ENCODE measurements at regions not wholly inside any gene's neighbourhood (a gene's known extent, or its start where the extent isn't known, plus 50 kb on each side); places are given as distances from the start of the nearest gene placed in this dataset.

DNA sequence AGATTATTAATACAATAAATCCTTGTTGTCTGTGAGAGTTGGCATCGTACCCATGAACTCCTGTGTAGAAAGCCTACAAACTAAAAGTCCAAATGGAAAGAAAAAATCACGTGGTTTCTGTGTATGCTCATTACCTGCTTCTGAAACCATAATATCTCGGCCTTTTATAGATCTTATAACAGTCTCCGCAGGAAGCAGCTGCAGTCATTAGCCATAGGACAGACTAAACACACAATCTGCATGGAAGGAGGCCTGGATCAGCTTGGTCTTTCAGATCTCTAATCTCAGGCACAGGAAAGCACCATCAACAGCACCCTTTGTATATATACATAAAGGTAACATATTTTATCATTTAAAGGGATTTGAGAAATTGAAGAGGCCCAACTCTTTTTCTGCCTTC, 508.9 kb upstream of the TCF4 start:
- no peak overlapping the region for H3K4me3 ChIP-seq (ENCODE audit: low read depth, low read length)

DNA sequence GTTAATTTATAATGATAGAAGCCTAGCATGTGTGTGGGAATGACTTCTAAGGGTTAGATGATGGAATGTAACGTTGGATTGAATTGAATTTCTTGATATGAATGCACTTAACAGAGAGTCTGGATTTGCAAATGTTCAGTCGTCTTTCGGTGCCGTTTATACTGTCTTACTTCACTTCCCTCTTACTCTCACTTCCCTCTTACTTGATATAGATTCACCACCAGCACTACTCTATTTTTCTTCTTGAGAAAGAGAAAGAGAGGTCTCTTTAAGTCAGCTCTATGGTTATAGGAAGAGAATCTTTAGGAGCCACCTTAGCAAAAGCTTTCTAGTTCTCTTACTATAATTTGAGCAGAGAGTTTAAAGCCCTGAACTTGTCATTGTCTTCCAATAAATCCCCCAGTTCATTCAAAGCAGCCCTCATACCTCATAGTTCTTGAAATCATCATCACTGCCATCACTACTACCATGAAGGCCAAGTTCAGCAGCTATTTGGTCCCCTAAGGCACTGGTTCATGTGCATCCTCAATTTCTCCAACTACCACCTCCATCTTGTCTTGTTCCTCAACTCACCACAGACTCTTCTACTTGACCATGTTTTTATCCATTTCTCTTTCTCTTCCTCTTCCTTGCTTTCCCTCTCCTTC, 501.7 kb upstream of the TCF4 start:
- no peak overlapping the region for H3K4me3 ChIP-seq (ENCODE audit: low read depth, low read length)

DNA sequence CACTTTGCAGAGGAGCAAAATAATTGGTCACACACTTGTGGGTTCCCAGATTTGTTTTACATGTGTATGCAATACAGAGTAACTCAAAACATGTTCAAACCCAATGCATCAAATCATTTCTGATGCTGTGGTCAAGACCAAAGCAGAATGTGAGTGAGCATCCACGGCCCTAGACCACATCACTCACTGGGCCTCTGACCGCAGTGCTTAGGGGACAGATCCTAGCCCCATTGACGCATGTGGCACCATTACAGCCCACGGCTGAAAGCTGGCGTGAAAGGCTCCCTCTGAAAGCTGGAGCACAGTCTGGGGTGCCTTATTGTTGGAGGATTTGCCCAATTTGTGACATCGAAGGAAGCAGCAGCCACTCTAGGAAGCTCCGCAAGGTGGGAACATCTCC, 498.8 kb upstream of the TCF4 start:
- H3K4me3 ChIP-seq (ENCODE audit: low read depth, low read length) = no peak overlapping the region

- H3K4me3 ChIP-seq (ENCODE audit: low read depth, low read length) = no peak overlapping the region
Measured at GRCh38 chr18:56086176-56086575, 498.2 kb upstream of the TCF4 start.

- no peak overlapping the region for H3K4me3 ChIP-seq (ENCODE audit: low read depth, low read length)
Measured at GRCh38 chr18:56085551-56085950, 497.6 kb upstream of the TCF4 start.

DNA sequence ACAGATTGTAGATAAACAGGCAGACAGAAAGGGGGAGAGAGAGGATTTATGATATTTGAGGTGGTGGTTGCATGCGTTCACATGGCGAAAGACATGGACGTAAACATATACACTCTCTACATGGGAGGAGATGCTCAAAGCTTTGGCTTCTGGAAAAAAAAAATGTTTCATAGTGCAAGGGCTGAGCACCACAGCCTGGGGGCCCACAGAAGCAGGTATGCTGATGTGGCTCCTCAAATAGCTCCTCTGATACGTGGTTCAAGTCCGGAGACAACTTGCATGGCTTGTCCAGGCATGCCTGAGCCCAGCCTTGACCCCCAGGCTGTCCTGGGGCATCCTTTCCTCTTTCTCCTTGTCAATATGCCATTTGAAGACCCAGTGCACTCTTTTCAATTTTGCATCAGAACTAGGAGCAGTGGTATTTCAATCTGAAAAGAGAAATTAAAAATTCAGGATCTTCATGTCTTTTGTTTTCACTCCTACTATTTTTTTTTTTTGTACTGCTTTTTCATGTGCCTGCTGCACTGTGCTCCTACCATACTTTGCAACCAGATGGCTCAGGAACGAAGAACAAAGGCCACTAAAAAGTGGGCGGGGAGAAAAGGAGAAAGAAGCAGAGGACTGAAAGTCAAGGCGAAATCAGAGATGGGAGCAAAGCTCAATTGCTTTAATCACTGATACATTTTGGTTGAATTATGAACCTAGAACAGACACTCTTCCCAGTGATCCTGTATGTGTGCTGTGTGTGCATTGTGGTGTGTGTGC, 495.7 kb upstream of the TCF4 start:
- H3K4me3 ChIP-seq (ENCODE audit: low read depth, low read length) = no peak overlapping the region

GRCh38 chr18:56083097-56083521, 495.1 kb upstream of the TCF4 start:
- no peak overlapping the region for H3K4me3 ChIP-seq (ENCODE audit: low read depth, low read length)

- H3K4me3 ChIP-seq (ENCODE audit: low read depth, low read length) = no peak overlapping the region
Measured at GRCh38 chr18:56076723-56077122, 488.7 kb upstream of the TCF4 start.

- H3K4me3 ChIP-seq (ENCODE audit: low read depth, low read length) = no peak overlapping the region
Measured at GRCh38 chr18:56068701-56069100, 480.7 kb upstream of the TCF4 start.

- H3K4me3 ChIP-seq (ENCODE audit: low read depth, low read length) = no peak overlapping the region
Measured at GRCh38 chr18:56067969-56068671, 480.1 kb upstream of the TCF4 start.

GRCh38 chr18:56067214-56067894, 479.4 kb upstream of the TCF4 start:
- no peak overlapping the region for H3K4me3 ChIP-seq (ENCODE audit: low read depth, low read length)

DNA sequence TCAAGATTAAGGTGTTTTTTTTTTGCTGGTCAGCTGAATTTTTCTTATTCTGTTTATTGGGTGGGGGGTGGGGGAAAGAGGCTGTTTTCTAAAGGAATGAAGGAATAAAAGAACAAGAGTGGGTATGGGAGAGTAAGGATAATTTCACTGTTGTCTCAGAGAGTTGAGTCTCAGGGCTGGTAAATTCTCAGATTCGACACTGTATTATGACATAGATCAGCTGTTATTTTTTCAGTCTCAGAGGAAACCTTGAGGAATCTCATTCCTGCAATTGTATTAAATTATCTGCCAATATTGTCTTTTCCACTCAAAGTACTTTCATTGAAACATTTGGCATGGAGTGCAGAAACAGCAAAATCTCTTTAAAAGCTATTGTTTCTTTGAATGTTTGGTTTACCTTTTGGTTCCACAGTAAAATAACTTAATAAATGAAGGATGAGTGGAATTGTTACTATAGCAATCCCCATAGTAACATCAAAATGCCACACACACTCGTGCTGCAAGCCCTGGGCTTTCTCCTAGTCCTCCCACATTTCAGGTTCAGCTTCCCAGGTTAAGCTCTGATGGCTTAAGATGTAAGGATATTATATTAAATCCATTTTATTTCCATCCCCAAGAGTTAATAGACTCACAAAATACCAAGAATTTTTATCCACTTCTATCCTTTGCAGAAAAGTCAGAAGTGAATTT, 478.7 kb upstream of the TCF4 start:
- no peak overlapping the region for H3K4me3 ChIP-seq (ENCODE audit: low read depth, low read length)

DNA sequence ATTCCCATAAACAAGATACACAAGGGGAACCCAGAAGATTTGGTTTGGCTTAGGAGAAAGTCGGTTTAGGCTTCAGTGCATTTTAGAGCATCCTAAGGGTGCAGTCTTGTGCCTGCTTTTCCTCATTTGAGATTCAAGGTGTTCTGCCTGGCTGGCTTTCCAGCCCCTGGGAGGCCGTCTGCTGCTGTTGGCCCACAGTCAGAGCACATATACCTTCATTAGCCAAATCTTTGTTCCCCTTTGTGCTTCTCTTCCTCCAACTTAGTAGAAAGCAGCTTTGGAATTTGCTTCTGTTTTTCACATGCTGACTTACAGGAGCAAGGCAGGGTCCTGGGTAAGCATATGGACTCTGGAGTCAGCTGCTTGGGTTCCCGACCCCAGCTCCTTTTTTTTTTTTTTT, 477.1 kb upstream of the TCF4 start:
- no peak overlapping the region for H3K4me3 ChIP-seq (ENCODE audit: low read depth, low read length)

DNA sequence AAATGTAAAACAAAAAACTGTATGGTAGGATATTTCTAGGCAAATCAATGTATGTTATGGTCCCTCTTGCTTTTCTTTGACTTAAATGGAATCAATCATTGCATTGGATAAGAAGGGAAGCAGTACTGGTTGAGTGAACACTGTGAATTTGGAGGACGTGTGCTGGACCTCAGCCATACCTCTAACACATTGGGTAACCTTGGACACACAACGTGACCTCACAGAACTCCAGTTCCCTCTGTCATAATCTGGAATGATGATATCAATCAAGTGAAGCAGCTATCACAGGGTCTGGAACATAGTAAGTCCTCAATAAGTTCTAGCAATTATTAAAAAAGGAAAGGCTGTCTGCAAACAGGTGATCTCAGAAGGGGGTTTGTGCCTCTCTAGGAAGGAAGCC, 474.9 kb upstream of the TCF4 start:
- H3K4me3 ChIP-seq (ENCODE audit: low read depth, low read length) = no peak overlapping the region

GRCh38 chr18:56060967-56061541, 473.1 kb upstream of the TCF4 start:
- no peak overlapping the region for H3K4me3 ChIP-seq (ENCODE audit: low read depth, low read length)

GRCh38 chr18:56052202-56052601, 464.2 kb upstream of the TCF4 start:
- no peak overlapping the region for H3K4me3 ChIP-seq (ENCODE audit: low read depth, low read length)

DNA sequence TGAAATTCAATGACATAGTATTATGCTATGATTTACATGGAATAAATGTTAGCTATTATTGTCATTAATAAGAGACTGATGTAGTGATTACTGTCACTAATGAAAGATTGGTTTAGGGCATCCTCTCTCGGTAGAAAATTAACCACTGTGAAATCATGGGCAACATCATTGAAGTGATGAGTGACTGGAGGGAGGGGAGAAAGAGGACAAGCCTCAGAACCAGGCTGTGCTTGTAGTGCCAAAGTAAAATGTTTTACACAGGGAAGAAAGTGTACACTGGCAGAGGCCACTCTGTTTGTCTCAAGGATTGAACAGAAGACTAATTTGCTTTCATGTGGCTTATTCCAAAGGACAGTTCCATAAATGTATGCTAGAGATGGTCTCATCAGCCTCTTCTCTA, 456.2 kb upstream of the TCF4 start:
- H3K4me3 ChIP-seq (ENCODE audit: low read depth, low read length) = no peak overlapping the region

- no peak overlapping the region for H3K4me3 ChIP-seq (ENCODE audit: low read depth, low read length)
Measured at GRCh38 chr18:56043641-56044061, 455.7 kb upstream of the TCF4 start.

DNA sequence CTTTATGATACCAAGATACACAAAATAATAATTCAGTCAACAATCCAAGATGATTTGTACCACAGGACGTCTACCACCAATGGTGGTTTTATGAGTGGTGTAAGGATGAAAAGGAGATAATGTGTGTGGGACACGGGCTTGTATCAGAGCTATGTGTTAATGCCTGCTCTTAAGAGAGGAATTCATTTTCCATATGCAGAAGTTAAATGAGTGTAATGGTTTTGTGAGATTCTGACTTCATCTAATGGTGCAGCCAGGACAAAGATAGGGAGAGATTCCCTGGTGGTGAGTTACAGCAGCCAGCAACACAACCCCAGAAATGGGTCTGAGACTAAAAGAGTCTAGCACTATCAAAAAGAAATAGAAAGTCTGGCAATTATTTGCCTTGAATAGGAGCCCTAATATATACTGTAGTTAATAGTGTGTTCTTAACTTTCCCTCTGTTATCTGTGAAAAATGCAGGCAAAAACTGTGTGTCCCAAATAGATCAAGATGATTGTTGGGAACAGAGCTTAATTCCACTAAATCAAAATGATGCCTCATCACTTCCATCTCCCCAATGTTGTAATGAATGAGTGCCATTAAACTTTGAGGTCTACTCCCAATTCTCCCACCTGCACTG, 455.0 kb upstream of the TCF4 start:
- H3K4me3 ChIP-seq (ENCODE audit: low read depth, low read length) = no peak overlapping the region
